ENCODE measurements at regions not wholly inside any gene's neighbourhood (a gene's known extent, or its start where the extent isn't known, plus 50 kb on each side); places are given as distances from the start of the nearest gene placed in this dataset.

DNA sequence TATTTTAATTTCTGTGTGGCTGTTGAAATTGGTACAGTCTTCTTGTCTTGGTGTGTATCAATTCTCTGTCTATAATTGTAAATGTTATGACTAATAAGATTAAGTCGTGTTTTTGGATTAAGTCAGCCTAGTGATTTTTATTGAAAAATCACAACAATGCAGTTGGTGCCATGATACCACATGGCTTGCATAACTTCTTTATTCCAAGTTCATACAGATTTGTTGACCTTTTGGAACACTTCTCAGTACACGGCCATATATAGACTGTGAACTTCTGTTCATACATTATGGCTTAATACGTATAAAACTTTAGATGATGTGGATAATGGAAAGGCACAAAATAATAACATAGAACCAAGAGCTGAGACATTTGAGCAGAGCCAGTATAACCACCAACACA is 121.2 kb upstream of the NAALADL2 start:
- H3K27ac ChIP-seq (ENCODE audit: low read depth in 1 of 2, low read length in 2 of 2), result no peak overlapping the region
- no peaks in the 10 kb centered on the region for H3K36me3 ChIP-seq (ENCODE audit: control insufficient read depth in 4 of 4, insufficient read depth in 3 of 4, low read depth in 1 of 4, low read length in 3 of 4)
- H3K4me3 ChIP-seq (ENCODE audit: low read depth in 1 of 3, low read length in 3 of 3), result no peak overlapping the region
- TF ChIP-seq TAF1 (conservative IDR thresholded peaks at IDR 0.05) (no peak), MAX (IDR thresholded peaks at IDR 0.05) (no peak), FOXA2 (IDR thresholded peaks at IDR 0.05) (no peak), HNF4G (IDR thresholded peaks at IDR 0.05) (no peak), RXRA (IDR thresholded peaks at IDR 0.05) (no peak), NR2F2 (IDR thresholded peaks at IDR 0.05) (no peak), REST (IDR thresholded peaks at IDR 0.05) (no peak), JUND (IDR thresholded peaks at IDR 0.05) (no peak), GABPA (IDR thresholded peaks at IDR 0.05 in 1 of 2, conservative IDR thresholded peaks at IDR 0.05 in 1 of 2) (no peak), ATF3 (IDR thresholded peaks at IDR 0.05) (no peak), RAD21 (IDR thresholded peaks at IDR 0.05) (no peak), EGR1 (IDR thresholded peaks at IDR 0.05; ENCODE audit: low read depth in 2 of 2) (no peak), SP1 (IDR thresholded peaks at IDR 0.05) (no peak), FOXA1 (IDR thresholded peaks at IDR 0.05) (no peak), HNF4A (conservative IDR thresholded peaks at IDR 0.05) (no peak), YY1 (IDR thresholded peaks at IDR 0.05) (no peak)
- TF ChIP-seq, protein P1, sequence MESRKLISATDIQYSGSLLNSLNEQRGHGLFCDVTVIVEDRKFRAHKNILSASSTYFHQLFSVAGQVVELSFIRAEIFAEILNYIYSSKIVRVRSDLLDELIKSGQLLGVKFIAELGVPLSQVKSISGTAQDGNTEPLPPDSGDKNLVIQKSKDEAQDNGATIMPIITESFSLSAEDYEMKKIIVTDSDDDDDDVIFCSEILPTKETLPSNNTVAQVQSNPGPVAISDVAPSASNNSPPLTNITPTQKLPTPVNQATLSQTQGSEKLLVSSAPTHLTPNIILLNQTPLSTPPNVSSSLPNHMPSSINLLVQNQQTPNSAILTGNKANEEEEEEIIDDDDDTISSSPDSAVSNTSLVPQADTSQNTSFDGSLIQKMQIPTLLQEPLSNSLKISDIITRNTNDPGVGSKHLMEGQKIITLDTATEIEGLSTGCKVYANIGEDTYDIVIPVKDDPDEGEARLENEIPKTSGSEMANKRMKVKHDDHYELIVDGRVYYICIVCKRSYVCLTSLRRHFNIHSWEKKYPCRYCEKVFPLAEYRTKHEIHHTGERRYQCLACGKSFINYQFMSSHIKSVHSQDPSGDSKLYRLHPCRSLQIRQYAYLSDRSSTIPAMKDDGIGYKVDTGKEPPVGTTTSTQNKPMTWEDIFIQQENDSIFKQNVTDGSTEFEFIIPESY (IDR thresholded peaks at IDR 0.05), result no peak
- TF ChIP-seq, protein P2, sequence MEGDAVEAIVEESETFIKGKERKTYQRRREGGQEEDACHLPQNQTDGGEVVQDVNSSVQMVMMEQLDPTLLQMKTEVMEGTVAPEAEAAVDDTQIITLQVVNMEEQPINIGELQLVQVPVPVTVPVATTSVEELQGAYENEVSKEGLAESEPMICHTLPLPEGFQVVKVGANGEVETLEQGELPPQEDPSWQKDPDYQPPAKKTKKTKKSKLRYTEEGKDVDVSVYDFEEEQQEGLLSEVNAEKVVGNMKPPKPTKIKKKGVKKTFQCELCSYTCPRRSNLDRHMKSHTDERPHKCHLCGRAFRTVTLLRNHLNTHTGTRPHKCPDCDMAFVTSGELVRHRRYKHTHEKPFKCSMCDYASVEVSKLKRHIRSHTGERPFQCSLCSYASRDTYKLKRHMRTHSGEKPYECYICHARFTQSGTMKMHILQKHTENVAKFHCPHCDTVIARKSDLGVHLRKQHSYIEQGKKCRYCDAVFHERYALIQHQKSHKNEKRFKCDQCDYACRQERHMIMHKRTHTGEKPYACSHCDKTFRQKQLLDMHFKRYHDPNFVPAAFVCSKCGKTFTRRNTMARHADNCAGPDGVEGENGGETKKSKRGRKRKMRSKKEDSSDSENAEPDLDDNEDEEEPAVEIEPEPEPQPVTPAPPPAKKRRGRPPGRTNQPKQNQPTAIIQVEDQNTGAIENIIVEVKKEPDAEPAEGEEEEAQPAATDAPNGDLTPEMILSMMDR (IDR thresholded peaks at IDR 0.05; ENCODE audit: low read depth, low read length, missing input control), result no peak
- H3K9ac ChIP-seq (ENCODE audit: low read depth in 1 of 2, low read length in 2 of 2), result no peak overlapping the region
- H3K4me1 ChIP-seq (ENCODE audit: control insufficient read depth in 4 of 4, insufficient read depth in 4 of 4, low read length in 3 of 4), result no peaks in the 10 kb centered on the region
- no peaks in the 10 kb centered on the region for H3K27me3 ChIP-seq (ENCODE audit: control insufficient read depth in 4 of 4, insufficient read depth in 4 of 4, low read length in 3 of 4)
- DNase-seq (ENCODE audit: low spot score), result no peak
- whole genome bisulfite sequencing, result 87% methylated on average over 3 of the region's 3 CpGs
- H3K9me3 ChIP-seq (ENCODE audit: control insufficient read depth in 4 of 4, low read length in 3 of 4), result peaks cover 0 to 2% (median 0%) of the 10 kb centered on the region in 4 donors
